ENCODE measurements at regions not wholly inside any gene's neighbourhood (a gene's known extent, or its start where the extent isn't known, plus 50 kb on each side); places are given as distances from the start of the nearest gene placed in this dataset.

GRCh38 chr3:24832891-24833290 lies 338.2 kb upstream of the THRB start (continued):
- TF ChIP-seq, protein P1, sequence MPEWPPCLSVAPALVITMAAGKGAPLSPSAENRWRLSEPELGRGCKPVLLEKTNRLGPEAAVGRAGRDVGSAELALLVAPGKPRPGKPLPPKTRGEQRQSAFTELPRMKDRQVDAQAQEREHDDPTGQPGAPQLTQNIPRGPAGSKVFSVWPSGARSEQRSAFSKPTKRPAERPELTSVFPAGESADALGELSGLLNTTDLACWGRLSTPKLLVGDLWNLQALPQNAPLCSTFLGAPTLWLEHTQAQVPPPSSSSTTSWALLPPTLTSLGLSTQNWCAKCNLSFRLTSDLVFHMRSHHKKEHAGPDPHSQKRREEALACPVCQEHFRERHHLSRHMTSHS (tag by site-specific recombination; IDR thresholded peaks at IDR 0.05), result no peak
- TF ChIP-seq REST (tag by site-specific recombination; IDR thresholded peaks at IDR 0.05) (peak; percentile 26; the same call in 1 of the 2 replicates), ZNF677 (tag by site-specific recombination; IDR thresholded peaks at IDR 0.05) (no peak), KLF10 (tag by site-specific recombination; IDR thresholded peaks at IDR 0.05) (no peak), ZNF518A (tag by site-specific recombination; conservative IDR thresholded peaks at IDR 0.05; ENCODE audit: low read depth) (peak; percentile 45; the same call in 1 of the 2 replicates), ZNF202 (tag by site-specific recombination; IDR thresholded peaks at IDR 0.05; ENCODE audit: borderline replicate concordance) (no peak), RBAK (tag by site-specific recombination; IDR thresholded peaks at IDR 0.05) (no peak), ZNF146 (tag by site-specific recombination; IDR thresholded peaks at IDR 0.05) (no peak), ZNF629 (tag by site-specific recombination; IDR thresholded peaks at IDR 0.05) (peak; percentile 98), ZNF76 (tag by site-specific recombination; IDR thresholded peaks at IDR 0.05; ENCODE audit: borderline replicate concordance, low read depth) (0 out of 2 replicates have a peak, but pooled peaks have one; percentile 22), ZFHX2 (tag by site-specific recombination; conservative IDR thresholded peaks at IDR 0.05) (peak; percentile 78), SP7 (tag by site-specific recombination; IDR thresholded peaks at IDR 0.05) (peak; percentile 81), ZNF600 (tag by site-specific recombination; IDR thresholded peaks at IDR 0.05) (peak; percentile 83), REPIN1 (tag by site-specific recombination; IDR thresholded peaks at IDR 0.05; ENCODE audit: low read depth) (no peak), ZBTB21 (tag by site-specific recombination; IDR thresholded peaks at IDR 0.05) (peak; percentile 96)

- CTCF ChIA-PET, result no interaction called here
- H3K4me3 ChIP-seq (ENCODE audit: low read depth, low read length), result no peak overlapping the region
- H3K9me3 ChIP-seq (ENCODE audit: control insufficient read depth, insufficient read depth, low read depth, low read length), result no peaks in the 10 kb centered on the region
- no peaks in the 10 kb centered on the region for H3K36me3 ChIP-seq (ENCODE audit: control insufficient read depth in 2 of 2, insufficient read depth in 1 of 2, low read length in 2 of 2)
- POLR2A ChIA-PET, result no interaction called here
- H3K27ac ChIP-seq (ENCODE audit: extremely low read depth, low read depth, low read length), result no peak overlapping the region
- peaks cover 3% of the 10 kb centered on the region; the same call in 1 of the 2 replicates for H3K4me1 ChIP-seq (ENCODE audit: control insufficient read depth, insufficient read depth, low read length)
- no peak for TF ChIP-seq ZSCAN30 (tag by site-specific recombination; IDR thresholded peaks at IDR 0.05)
- TF ChIP-seq ZNF701 (tag by site-specific recombination; IDR thresholded peaks at IDR 0.05), result no peak
- TF ChIP-seq ZNF416 (tag by site-specific recombination; IDR thresholded peaks at IDR 0.05), result no peak
- no peak for TF ChIP-seq HOXC10 (CRISPR knock-in tag; IDR thresholded peaks at IDR 0.05)
- no peak for TF ChIP-seq ZNF596 (tag by site-specific recombination; IDR thresholded peaks at IDR 0.05)
- no peak for TF ChIP-seq RBAK (tag by site-specific recombination; IDR thresholded peaks at IDR 0.05)
- TF ChIP-seq ZNF114 (tag by site-specific recombination; IDR thresholded peaks at IDR 0.05), result no peak
- TF ChIP-seq GLI2 (tag by site-specific recombination; IDR thresholded peaks at IDR 0.05; ENCODE audit: borderline replicate concordance, low read depth), result no peak
- TF ChIP-seq ZBTB21 (tag by site-specific recombination; IDR thresholded peaks at IDR 0.05), result 0 out of 2 replicates have a peak, but pooled peaks have one; percentile 27
- TF ChIP-seq FEZF1 (tag by site-specific recombination; IDR thresholded peaks at IDR 0.05), result peak; percentile 73
- TF ChIP-seq, protein P2, sequence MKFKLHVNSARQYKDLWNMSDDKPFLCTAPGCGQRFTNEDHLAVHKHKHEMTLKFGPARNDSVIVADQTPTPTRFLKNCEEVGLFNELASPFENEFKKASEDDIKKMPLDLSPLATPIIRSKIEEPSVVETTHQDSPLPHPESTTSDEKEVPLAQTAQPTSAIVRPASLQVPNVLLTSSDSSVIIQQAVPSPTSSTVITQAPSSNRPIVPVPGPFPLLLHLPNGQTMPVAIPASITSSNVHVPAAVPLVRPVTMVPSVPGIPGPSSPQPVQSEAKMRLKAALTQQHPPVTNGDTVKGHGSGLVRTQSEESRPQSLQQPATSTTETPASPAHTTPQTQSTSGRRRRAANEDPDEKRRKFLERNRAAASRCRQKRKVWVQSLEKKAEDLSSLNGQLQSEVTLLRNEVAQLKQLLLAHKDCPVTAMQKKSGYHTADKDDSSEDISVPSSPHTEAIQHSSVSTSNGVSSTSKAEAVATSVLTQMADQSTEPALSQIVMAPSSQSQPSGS (tag by site-specific recombination; IDR thresholded peaks at IDR 0.05; ENCODE audit: low read depth), result peak; percentile 66; the same call in 1 of the 2 replicates
These were observed 339.8 kb upstream of the THRB start for GRCh38 chr3:24834442-24834841.

Measured in HEK293 (cell line).